C4-2B (cell line): ENCODE measurements at regions not wholly inside any gene's neighbourhood (a gene's known extent, or its start where the extent isn't known, plus 50 kb on each side); places are given as distances from the start of the nearest gene placed in this dataset.

Experiments
- H3K27ac ChIP-seq: fragments of 450-650 bp; 2 replicates; pipeline ENCODE4 v1.5.1; 2017
- CTCF ChIP-seq: fragments of 450-650 bp; conservative IDR thresholded peaks from 2 replicates; pipeline ENCODE4 v1.5.1; 2017; ENCODE audit warnings: mild to moderate bottlenecking
- ZFX ChIP-seq: fragments of 450-650 bp; IDR thresholded peaks from 2 replicates; pipeline ENCODE4 v1.6.1; 2017

DNA sequence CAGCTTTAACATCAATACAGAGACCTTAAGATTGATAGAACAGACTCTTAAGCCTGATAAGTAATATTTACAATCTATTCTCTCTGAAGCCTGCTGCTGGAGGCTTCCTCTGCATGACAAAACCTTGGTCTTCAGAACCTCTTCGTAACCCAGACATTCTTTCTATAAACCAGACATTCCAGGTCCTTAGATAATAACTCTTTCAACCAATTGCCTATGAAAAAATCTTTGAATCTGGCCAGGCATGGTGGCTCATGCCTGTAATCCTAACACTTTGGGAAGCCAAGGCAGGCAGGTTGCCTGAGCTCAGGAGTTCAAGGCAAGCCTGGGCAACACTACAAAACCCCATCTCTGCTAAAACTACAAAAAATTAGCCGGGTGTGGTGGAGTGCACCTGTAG is 327.8 kb downstream of the ENC1 start:
- TF ChIP-seq ZFX (no peak), CTCF (no peak)
- no peak overlapping the region for H3K27ac ChIP-seq

DNA sequence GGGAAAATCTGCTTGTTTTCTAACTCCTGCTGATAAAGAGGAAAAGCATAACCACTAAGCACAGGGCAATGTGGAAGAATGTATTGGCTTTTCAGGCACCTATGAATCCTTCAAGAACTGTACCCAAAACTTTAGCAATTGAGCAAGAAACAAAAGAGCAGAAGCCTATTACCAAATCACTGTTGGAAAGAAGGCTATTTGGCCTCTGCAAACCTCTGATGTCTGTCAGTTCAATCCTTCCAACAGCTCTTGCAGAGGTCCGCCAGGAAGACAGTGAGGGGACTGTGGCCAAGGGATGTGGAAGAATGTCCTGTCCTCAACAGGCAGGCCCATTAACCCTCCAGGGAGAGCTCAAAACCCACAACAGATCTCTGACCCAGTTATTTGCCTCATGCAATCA is 328.6 kb downstream of the ENC1 start:
- no peak for TF ChIP-seq ZFX
- TF ChIP-seq CTCF, result no peak
- no peak overlapping the region for H3K27ac ChIP-seq

GRCh38 chr5:74310997-74311930 is 329.3 kb downstream of the ENC1 start:
- TF ChIP-seq ZFX, result no peak
- no peak for TF ChIP-seq CTCF
- no peak overlapping the region for H3K27ac ChIP-seq

DNA sequence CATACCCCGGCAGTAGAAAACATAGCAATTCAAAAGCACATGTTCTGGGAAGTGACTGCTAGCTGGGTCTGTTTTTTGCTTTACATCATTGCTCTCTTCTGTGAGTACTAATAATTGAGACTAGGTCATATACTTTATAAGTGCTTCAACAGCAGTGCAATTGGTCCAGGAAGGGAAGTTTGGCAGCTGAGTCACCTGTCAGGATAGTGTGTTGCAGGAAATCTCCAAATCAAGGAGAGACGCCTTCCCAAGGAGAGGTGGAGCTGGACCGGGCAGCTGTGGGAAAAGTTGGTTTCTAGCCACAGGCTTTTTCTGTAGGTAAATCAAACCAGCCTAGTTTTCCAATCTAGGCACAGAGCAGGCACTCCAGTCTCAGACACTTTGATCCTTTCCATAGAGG is 330.1 kb downstream of the ENC1 start:
- no peak overlapping the region for H3K27ac ChIP-seq
- TF ChIP-seq ZFX (no peak), CTCF (no peak)

- TF ChIP-seq CTCF (no peak), ZFX (no peak)
- H3K27ac ChIP-seq, result no peak overlapping the region
Measured at GRCh38 chr5:74309050-74309449, 331.5 kb downstream of the ENC1 start.

DNA sequence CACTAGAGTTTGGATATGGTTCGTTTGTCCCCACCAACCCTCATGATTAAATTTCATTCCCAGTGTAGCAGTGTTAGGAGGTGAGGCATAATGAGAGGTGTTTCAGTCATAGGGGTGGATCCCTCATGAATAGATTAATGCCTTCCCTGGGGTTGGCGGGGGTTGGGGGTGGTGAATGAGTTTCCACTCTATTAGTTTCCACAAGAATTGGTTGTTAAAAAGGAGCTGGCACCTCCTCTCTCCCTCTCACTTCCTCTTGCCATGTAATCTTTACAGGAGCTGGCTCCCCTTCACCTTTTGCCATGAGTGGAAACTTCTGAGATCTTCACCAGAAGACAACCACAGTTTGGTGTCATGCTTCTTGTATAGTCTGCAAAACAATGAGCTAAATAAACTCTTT is 333.7 kb downstream of the ENC1 start:
- H3K27ac ChIP-seq, result no peak overlapping the region
- no peak for TF ChIP-seq ZFX
- TF ChIP-seq CTCF, result no peak

DNA sequence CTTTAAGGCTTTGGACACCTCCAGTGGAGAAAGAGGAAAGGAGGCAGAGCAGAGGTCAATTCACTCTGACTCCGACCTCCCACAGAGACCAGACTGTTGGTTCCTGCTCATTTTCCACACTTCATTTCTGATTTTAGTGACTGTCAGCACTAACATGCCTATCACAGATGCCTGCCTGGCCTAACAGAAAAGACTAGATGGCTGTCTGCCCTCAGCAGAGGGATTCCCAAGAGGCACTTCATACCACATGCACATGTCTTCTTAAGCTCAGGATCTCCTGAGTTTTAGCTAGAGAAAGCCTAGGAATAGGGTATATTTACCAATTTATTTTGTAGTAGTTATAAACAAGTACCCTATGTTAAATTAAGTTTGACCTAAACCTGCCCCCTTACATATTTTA is 336.0 kb downstream of the ENC1 start:
- TF ChIP-seq CTCF (no peak), ZFX (no peak)
- H3K27ac ChIP-seq, result no peak overlapping the region
